ENCODE measurements at regions not wholly inside any gene's neighbourhood (a gene's known extent, or its start where the extent isn't known, plus 50 kb on each side); places are given as distances from the start of the nearest gene placed in this dataset.

DNA sequence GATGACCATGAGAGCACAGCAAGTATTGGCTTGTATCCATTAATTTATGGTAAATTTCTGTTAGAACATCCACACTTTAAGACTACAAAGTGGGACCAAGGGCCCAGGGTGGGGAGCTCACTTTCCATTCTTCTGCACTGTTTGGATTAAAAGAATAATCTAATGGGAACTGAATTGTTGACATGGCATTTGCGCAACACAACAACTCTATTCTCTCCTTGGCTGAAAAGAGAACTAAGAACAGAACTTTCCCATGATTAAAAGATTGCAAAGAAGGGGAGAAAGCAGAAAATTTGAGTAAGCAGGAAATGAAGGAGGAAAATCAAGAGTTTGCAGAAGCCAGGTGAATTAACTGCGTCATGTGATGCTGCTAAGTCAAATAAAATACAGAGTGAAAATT lies 143.4 kb downstream of the HINT1 start:
- no peak for TF ChIP-seq POLR2A (IDR thresholded peaks at IDR 0.05; ENCODE audit: extremely low read depth, insufficient read length)
- TF ChIP-seq, protein P1, sequence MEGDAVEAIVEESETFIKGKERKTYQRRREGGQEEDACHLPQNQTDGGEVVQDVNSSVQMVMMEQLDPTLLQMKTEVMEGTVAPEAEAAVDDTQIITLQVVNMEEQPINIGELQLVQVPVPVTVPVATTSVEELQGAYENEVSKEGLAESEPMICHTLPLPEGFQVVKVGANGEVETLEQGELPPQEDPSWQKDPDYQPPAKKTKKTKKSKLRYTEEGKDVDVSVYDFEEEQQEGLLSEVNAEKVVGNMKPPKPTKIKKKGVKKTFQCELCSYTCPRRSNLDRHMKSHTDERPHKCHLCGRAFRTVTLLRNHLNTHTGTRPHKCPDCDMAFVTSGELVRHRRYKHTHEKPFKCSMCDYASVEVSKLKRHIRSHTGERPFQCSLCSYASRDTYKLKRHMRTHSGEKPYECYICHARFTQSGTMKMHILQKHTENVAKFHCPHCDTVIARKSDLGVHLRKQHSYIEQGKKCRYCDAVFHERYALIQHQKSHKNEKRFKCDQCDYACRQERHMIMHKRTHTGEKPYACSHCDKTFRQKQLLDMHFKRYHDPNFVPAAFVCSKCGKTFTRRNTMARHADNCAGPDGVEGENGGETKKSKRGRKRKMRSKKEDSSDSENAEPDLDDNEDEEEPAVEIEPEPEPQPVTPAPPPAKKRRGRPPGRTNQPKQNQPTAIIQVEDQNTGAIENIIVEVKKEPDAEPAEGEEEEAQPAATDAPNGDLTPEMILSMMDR (IDR thresholded peaks at IDR 0.05; ENCODE audit: low read depth, low read length), result no peak
- TF ChIP-seq, protein P2, sequence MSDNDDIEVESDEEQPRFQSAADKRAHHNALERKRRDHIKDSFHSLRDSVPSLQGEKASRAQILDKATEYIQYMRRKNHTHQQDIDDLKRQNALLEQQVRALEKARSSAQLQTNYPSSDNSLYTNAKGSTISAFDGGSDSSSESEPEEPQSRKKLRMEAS (IDR thresholded peaks at IDR 0.05; ENCODE audit: low read depth, low read length), result no peak
- no peak for TF ChIP-seq MYC (IDR thresholded peaks at IDR 0.05; ENCODE audit: low read depth, low read length)
